LNCaP clone FGC (cell line): ENCODE measurements at regions not wholly inside any gene's neighbourhood (a gene's known extent, or its start where the extent isn't known, plus 50 kb on each side); places are given as distances from the start of the nearest gene placed in this dataset.

ENCODE experiments used
- DNase-seq: peaks from one replicate; pipeline ENCODE4 v3.0.0-alpha.2; 2011; ENCODE audit warnings: low read depth
- H3K4me3 ChIP-seq: 2 replicates; pipeline ENCODE4 v1.5.1; 2011; ENCODE audit warnings: mild to moderate bottlenecking, low read depth, low read length, control low read depth
- CTCF ChIP-seq: IDR thresholded peaks from 2 replicates; pipeline ENCODE4 v1.5.1; 2012; ENCODE audit warnings: mild to moderate bottlenecking; ENCODE audit not compliant: control insufficient read depth, insufficient read depth; ENCODE audit errors: extremely low read depth

GRCh38 chr3:70433091-70433490 lies 120.7 kb upstream of the MDFIC2 start:
- no peak overlapping the region for H3K4me3 ChIP-seq
- DNase-seq: no peak
- no peak for TF ChIP-seq CTCF

- no peak overlapping the region for H3K4me3 ChIP-seq
- TF ChIP-seq CTCF: no peak
- DNase-seq: no peak
These were observed 119.5 kb upstream of the MDFIC2 start for GRCh38 chr3:70431911-70432310.

- no peak overlapping the region for H3K4me3 ChIP-seq
- no peak for TF ChIP-seq CTCF
- DNase-seq: no peak
These were observed 113.6 kb upstream of the MDFIC2 start for GRCh38 chr3:70426071-70426470.

GRCh38 chr3:70421506-70421905 lies 109.1 kb upstream of the MDFIC2 start:
- no peak for DNase-seq
- no peak for TF ChIP-seq CTCF
- no peak overlapping the region for H3K4me3 ChIP-seq

- H3K4me3 ChIP-seq: no peak overlapping the region
- no peak for TF ChIP-seq CTCF
- no peak for DNase-seq
These were observed 96.6 kb upstream of the MDFIC2 start for GRCh38 chr3:70409018-70409417.

GRCh38 chr3:70400194-70400593 lies 87.8 kb upstream of the MDFIC2 start:
- no peak for DNase-seq
- no peak overlapping the region for H3K4me3 ChIP-seq
- TF ChIP-seq CTCF: no peak

- no peak for DNase-seq
- no peak for TF ChIP-seq CTCF
These were observed 81.6 kb upstream of the MDFIC2 start for GRCh38 chr3:70393881-70394612.

More at GRCh38 chr3:70393881-70394612, 81.6 kb upstream of the MDFIC2 start:
- H3K4me3 ChIP-seq: no peak overlapping the region
